ENCODE measurements at regions not wholly inside any gene's neighbourhood (a gene's known extent, or its start where the extent isn't known, plus 50 kb on each side); places are given as distances from the start of the nearest gene placed in this dataset.

GRCh38 chr13:63542770-63543169 is 2127.1 kb upstream of the PCDH20 start:
- TF ChIP-seq CTCF (IDR thresholded peaks at IDR 0.05; ENCODE audit: low read depth, low read length, poor library complexity, severe bottlenecking) (no peak), EZH2phosphoT487 (IDR thresholded peaks at IDR 0.05; ENCODE audit: borderline replicate concordance, low read length) (no peak)
